ENCODE measurements at regions not wholly inside any gene's neighbourhood (a gene's known extent, or its start where the extent isn't known, plus 50 kb on each side); places are given as distances from the start of the nearest gene placed in this dataset.

- DNase-seq (ENCODE audit: low spot score): no peak
These were observed 115.7 kb downstream of the OAT start for GRCh38 chr10:124302951-124303505.

DNA sequence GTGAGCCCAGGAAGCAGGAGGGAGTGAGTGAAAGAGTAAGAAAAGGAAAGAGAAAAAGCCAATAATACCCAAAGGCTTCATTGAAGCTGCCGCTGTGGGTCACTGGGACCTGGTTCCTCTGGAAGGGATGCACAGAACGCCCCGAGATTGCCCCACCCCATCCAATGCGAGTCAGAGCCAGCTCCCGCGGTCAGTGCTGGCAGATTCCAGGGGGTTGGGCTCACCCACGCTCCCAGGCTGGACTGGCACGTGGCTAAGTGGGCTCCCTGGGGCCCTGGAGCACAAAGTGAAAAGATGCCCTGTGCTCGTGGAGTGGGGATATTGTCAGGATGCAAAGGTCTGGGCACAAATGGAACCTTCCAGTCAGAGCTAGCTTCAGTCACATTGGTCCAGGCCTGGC, 117.0 kb downstream of the OAT start:
- no peak for DNase-seq (ENCODE audit: low spot score)

DNA sequence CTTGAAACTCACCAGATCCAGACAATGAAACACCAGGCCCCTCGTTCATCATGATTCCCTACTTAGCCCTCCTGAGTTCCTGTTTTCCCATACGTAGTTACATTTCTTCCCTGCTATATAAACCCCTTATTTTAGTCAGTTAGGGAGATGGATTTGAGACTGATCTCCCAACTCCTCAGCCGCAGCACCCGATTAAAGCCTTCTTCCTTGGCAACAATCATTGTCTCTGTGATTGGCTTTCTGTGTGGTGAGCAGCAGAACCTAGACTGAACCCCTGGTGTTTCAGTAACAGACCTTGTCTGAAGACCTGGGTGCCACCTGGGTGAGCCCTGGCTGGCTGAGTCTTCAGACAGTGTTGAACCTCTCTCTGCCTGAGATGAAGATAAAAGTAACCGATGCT, 118.0 kb downstream of the OAT start:
- no peak for DNase-seq (ENCODE audit: low spot score)

DNA sequence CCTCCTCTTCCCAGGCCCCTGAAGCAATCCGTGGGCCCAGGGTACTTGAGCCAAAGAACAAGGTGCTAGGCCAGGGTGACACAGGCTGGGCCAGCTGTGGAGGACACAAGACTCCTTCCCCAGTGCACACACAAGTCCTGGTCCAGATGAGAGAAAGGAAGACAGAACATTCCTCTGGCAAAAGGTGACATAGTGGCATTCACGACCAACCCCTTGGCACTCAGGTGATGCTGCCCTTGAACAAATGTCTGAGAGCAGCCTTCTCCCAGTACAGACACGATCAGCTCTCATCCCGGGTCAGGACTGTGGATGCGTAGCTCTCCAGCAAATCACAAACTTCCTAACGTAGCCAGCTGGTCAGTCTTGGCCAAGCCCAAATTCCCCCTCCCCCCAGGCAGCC, 118.5 kb downstream of the OAT start:
- no peak for DNase-seq (ENCODE audit: low spot score)

DNA sequence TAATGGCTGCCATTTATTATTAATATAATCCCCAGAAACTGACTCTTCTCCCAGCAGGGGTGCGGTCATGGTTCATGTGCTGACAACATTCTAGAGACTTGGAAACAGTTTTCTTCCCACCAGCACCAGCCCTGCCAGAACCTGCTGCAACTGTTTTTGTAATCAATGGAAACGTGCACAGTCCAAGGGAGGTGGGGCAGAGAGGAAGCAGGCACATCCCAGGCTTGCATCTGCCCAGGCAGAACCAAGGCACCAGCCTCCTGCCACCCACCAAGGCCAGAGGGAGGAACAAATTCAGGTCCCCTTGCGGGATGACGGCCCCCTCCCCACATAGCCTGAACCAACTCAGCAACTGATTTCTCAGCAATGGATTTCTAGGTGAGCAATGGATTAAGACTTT, 119.0 kb downstream of the OAT start:
- DNase-seq (ENCODE audit: low spot score): no peak

GRCh38 chr10:124298891-124299290, 119.8 kb downstream of the OAT start:
- DNase-seq (ENCODE audit: low spot score): no peak

DNA sequence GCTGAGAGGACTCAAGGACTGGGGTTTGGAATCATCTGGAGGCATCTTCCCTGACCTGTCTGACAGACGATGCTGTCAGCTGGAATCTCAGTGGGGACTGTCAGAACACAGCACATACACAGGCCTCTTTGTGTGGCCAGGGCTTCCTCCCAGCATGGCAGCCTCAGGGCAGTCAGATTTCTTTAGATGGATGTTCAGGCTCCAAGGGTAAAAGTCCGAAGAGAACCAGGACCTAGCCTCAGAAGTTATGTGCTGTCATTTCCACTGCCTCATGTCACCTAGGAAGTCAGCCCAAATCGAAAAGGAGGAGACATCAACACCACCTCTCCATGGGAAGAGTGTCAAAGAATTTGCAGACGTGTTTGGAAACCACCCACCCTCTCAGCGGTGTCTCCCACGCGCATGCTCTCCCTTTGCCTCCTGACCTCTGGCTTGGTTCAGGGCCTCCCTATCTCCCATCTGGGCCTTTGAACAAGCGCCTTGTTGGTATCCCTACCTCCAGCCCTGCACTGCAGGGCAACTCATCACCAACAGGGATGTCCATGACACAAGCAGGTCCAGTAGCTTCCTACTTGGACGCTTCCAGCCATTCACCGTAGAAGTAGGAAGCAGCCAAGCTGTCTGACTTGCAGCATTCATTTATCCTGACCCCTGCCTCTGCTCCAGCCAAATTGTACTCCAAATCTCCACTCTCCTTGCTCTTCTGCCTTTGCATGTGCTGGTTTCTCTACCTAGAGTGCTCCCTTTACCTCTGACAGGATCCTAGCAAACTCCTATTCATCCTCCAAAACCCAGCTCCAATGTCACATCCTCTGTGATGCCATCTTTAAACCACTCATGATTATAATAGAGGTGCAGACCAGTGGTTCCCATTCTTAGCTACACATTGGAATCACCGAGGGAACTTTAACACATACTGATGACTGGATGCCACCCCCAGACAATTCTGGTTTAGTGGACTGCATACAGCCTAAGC, 121.6 kb downstream of the OAT start:
- no peak for DNase-seq (ENCODE audit: low spot score)

DNA sequence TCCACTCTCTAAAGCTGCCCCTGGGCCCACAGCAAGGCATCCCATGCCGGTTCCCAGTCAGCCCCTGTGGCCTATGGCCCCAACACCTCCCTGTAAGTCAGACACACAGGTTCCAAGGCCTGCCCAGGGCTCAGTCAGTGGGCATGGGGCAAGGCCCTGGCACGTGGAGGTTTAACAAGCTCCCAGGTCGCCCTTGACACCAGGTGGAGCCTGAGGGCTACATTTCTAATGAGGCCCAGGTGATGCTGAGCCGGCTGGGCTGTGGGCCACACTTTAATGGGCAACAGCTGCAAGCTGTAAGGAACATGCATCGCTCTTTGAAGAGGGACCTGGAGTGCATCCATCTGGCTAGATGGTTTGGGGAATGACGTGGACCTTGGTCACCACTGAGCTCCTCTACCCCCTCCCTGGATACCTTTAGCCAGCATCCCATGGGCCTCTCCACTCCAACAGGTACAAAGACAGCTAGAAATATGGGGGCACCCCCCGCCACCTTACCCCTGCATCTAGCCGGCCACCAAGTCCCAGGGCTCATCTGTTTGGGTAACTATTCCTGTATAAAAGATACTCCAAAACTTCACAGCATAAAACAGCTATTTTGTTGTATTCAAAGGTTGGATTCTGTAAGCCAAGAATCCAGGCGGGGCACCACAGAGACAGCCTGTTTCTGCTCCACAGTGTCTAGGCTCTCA, 122.5 kb downstream of the OAT start:
- DNase-seq (ENCODE audit: low spot score): no peak

DNA sequence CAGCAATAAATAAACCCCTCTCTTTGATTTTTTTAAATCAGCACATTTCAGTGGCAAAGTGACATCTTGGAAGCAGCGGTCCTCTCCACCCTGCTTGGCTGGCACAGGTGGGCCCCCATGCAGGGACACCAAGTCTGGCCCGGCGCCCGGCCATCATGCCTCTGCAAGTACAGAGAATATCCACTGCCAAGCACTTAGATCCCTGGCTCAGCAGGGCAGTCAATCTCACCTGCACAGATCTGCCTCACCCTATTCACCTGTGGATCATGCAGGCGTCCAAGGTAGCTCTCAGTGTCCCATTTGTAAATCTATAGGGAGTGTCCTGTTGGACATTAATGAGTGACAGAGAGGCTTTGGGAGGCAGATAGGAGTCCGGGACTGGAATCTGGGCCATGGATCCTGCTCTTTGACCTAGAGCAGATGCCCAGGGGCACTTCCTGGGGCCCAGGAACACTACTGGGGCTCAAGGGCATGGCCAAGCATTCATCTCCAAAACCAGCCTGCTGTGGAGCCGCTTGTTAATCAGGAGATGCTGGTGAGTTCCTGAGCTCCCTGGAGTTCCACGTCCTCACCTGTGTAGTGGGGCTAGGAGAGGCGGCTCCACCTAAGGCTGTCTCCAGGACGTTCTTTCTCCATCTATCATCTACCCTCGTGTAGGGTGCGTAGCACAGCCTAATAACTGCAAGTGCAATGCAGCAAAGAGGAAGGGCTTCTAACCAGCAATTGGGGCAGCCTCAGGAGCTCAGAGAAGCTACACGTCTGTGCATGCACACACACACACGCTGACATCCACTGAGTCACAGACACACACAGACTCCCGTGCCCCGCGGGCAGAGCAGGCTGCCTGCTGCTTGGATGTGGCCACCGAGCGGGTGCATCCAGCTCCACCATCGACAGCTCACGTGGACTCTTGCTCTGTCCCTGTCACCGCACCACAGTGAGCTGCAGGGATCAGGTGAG, 123.6 kb downstream of the OAT start:
- no peak for DNase-seq (ENCODE audit: low spot score)

GRCh38 chr10:124293616-124294449, 124.9 kb downstream of the OAT start:
- DNase-seq (ENCODE audit: low spot score): no peak

DNA sequence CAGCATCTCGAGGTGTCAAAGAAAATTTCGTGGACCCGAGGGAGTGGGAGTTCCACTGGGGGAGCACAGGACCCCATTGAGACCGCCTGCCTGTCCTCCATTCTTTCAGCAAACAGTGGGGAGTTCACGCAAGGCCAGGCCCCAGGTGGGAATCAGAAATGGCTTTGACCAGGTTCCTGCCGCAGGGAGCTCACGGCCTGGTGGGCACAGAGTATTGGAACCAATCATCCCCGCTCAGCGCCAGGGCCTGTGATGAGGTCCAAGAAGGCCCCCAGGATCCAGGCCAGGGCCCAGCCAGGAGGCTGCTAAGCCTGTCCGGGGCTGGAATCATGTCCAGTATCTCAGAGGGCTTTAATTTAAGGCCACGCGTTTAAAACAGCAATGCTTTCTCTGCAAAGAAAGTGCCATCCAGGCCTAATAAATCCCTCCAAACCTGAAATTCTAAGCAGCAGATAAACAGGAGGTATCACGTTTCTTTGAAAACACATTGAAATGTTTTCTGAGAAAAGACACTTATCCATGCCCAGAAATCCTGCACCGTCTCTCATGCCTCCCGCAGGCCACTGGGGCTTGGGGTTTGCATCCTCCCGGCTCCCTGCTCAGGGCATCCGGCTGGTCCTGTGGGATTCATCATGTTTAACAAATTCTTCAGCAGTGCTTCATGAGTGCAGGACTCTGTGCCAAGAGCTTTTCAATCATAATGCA, 125.7 kb downstream of the OAT start:
- no peak for DNase-seq (ENCODE audit: low spot score)

DNA sequence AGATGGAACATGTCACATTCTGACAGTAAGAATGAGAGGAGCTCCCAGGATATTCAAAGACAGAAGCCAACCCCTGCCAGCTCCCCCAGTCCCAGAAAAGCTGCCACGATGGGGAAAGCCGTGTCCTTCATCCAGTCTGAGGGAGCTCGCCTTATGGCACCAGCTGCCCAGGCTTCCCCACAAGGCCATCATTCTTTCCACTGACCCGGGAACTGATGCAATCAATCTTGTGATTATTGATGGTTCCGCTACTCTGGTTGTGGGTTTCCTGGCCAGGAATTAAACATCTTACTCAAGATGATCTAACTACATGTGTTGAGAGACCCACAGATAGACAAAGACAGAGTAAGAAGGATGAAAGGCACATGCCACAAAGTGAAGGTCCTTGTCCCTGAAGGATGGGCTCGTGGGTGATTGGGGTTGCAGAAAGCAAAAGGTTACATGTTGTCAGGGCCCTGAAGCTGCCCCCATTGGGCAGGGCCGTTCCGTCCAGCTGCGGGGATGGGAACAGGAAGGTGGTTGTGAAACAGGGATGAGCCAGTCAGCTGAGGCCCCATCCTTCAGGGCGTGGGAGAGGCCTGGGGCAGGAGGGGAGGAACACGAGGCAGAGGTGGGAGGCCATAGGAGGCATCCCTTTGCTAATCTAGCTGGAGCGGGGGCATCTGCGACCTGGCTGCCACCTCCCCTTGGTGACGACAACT, 127.6 kb downstream of the OAT start:
- DNase-seq (ENCODE audit: low spot score): no peak

- DNase-seq (ENCODE audit: low spot score): no peak
These were observed 128.6 kb downstream of the OAT start for GRCh38 chr10:124289851-124290795.

DNA sequence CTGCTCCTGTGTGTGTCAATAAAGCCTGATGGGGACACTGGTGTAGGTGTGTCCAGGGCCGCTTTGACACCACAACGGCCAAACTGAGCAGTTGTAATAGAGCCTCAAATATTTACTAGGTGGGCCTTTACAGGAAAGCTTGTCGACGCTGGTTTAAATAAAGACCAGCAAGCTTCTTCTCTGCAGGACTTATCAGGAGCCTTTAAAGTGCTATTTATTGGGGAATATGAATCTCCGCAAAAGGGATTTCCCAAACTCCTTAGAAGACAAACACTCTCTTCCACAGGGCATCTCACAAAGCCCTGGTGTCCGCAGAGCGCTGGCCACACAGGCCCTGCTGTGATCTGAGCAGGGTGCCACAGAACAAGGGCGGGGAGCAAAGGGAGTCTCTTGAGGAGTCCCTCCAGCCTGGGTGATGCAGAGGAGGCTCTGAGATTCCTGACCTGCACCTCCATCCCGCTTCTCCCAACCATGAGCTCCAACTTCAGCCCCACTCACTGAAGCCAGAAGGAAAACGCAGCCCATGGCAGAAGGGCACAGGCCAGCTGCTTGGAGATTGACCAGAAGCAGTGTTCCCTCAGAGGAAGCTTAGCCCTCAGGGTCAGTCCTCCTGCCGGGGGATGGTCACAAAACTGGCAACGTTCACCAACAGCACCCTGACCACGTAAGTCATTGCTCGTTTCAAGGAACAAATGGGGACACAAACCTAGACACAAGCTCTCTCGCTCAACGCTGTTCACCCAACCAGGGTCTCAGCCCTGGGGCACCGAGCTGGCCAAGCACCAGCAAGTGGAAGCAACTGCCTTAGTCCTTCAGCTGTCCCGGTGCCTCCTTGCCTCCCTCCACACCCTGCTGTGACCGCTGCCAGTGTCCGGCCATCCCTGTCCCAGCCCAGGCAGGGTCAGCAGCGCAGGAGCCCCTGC, 129.5 kb downstream of the OAT start:
- no peak for DNase-seq (ENCODE audit: low spot score)

DNA sequence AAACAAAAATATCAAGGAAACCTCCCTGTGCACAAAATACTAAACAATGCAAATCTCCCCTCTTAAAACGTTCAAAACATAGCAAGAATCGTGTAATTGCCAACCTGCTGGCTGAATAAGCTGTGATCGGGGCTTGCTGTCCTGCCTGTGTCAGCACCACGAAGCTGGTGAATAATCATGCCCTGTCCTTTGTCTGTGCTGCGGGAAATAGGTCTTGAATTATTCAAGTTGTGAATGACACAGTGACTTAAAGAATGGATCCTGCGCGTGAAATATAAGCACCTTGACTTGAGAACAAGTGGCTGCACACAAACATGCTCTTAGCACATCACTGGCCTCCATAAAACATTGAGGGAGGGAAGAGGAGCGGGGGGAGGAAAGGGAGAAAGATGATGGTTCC, 130.2 kb downstream of the OAT start:
- DNase-seq (ENCODE audit: low spot score): no peak

- no peak for DNase-seq (ENCODE audit: low spot score)
These were observed 130.9 kb downstream of the OAT start for GRCh38 chr10:124287791-124288190.

GRCh38 chr10:124287071-124287685, 131.5 kb downstream of the OAT start:
- no peak for DNase-seq (ENCODE audit: low spot score)

All from hematopoietic multipotent progenitor cell treated with erythropoietin and hydrocortisone succinate and interleukin-3 and kit ligand, for 15 days (in vitro differentiated cells).